Caco-2 (cell line): ENCODE measurements at regions not wholly inside any gene's neighbourhood (a gene's known extent, or its start where the extent isn't known, plus 50 kb on each side); places are given as distances from the start of the nearest gene placed in this dataset.

Experiments
- BruUV-seq: library from RNA; stranded (reverse); fragments of 400-500 nt; replicated peaks from 2 replicates; lab custom pipeline; 2021; lab: Mats Ljungman, UMichigan
- CTCF ChIA-PET: fragments of 300-600 bp; sonication (Branson Sonifier 250); formaldehyde crosslinking; loops from one replicate; lab custom pipeline; 2022; ENCODE audit warnings: antibody characterized with exemption; lab: Charles Lee
- POLR2A ChIA-PET: fragments of 300-600 bp; sonication (Branson Sonifier 250); formaldehyde crosslinking; loops from one replicate; lab custom pipeline; 2022; ENCODE audit warnings: antibody characterized with exemption; lab: Charles Lee
- DNase-seq, 2 experiments: peaks; one replicate each; pipeline versions ENCODE4 v3.0.0 to v3.0.0-alpha.2; 2020 to 2022
- H3K27me3 ChIP-seq: replicated peaks from 2 replicates; pipeline ENCODE4 v1.6.0; 2011; ENCODE audit warnings: low read length; ENCODE audit not compliant: control insufficient read depth, insufficient read depth
- H3K36me3 ChIP-seq: 2 replicates; pipeline ENCODE4 v1.5.1; 2011; ENCODE audit warnings: low read length; ENCODE audit not compliant: control insufficient read depth, insufficient read depth
- H3K4me1 ChIP-seq: fragments of 250-450 bp; sonication (Bioruptor Pico); 2 replicates; pipeline ENCODE4 v1.5.1; 2020; ENCODE audit warnings: mild to moderate bottlenecking
- H3K4me3 ChIP-seq: 2 replicates; pipeline ENCODE4 v1.5.1; 2011; ENCODE audit warnings: low read depth, mild to moderate bottlenecking, control low read depth, low read length
- H3K9me3 ChIP-seq: fragments of 250-450 bp; sonication (Bioruptor Pico); 2 replicates; pipeline ENCODE4 v1.5.1; 2020; ENCODE audit warnings: mild to moderate bottlenecking, moderate library complexity
- H3K27ac Mint-ChIP-seq: one replicate; pipeline ENCODE4 v1.8.0; 2022; ENCODE audit warnings: mixed read lengths; ENCODE audit not compliant: unreplicated experiment
- H3K27me3 Mint-ChIP-seq: one replicate; pipeline ENCODE4 v1.8.0; 2022; ENCODE audit warnings: mixed read lengths; ENCODE audit not compliant: insufficient read depth, unreplicated experiment
- H3K36me3 Mint-ChIP-seq: one replicate; pipeline ENCODE4 v1.8.0; 2022; ENCODE audit warnings: mild to moderate bottlenecking, mixed read lengths; ENCODE audit not compliant: insufficient read depth, unreplicated experiment
- H3K4me1 Mint-ChIP-seq: one replicate; pipeline ENCODE4 v1.8.0; 2022; ENCODE audit warnings: low read depth, mixed read lengths; ENCODE audit not compliant: unreplicated experiment
- H3K4me3 Mint-ChIP-seq: one replicate; pipeline ENCODE4 v1.8.0; 2022; ENCODE audit warnings: mild to moderate bottlenecking, moderate library complexity, mixed read lengths; ENCODE audit not compliant: unreplicated experiment
- H3K9me3 Mint-ChIP-seq: one replicate; pipeline ENCODE4 v1.8.0; 2022; ENCODE audit warnings: mixed read lengths; ENCODE audit not compliant: unreplicated experiment
- CTCF ChIP-seq, 2 experiments: fragments of 200-600 bp in 1 of 2; IDR thresholded peaks; 1 replicate in 1 of 2; 2 replicates in 1 of 2; pipeline versions ENCODE4 v1.5.1 to v1.8.0; 2011 to 2022; ENCODE audit warnings: antibody characterized with exemption in 1 of 2, control low read depth in 1 of 2, inconsistent platforms in 1 of 2, low read depth in 1 of 2, low read length in 1 of 2, mild to moderate bottlenecking in 1 of 2, moderate library complexity in 1 of 2; ENCODE audit not compliant: insufficient read depth in 1 of 2, severe bottlenecking in 1 of 2, unreplicated experiment in 1 of 2
- intact Hi-C: fragments of 100-400 bp; cut with micrococcal nuclease; formaldehyde crosslinking; loops from one replicate; pipeline ENCODE4 v1.10.0; 2022; ENCODE audit not compliant: unreplicated experiment

GRCh38 chr1:198032668-198033067 lies 115.5 kb downstream of the LHX9 start:
- no peaks in the 10 kb centered on the region for H3K9me3 ChIP-seq
- H3K27me3 ChIP-seq, result no peaks in the 10 kb centered on the region
- H3K27ac Mint-ChIP-seq, result no peak overlapping the region
- intact Hi-C loops, result no loop called here
- no peaks in the 10 kb centered on the region for H3K9me3 Mint-ChIP-seq
- H3K4me1 ChIP-seq, result no peaks in the 10 kb centered on the region
- no peaks in the 10 kb centered on the region for H3K36me3 ChIP-seq
- H3K4me1 Mint-ChIP-seq, result no peaks in the 10 kb centered on the region
- no peak for TF ChIP-seq CTCF (IDR thresholded peaks at IDR 0.05; ENCODE audit: insufficient read depth in 1 of 2, low read depth in 1 of 2, low read length in 1 of 2, severe bottlenecking in 1 of 2, unreplicated experiment in 1 of 2)
- DNase-seq, result no peak
- no peak overlapping the region for H3K4me3 ChIP-seq
- H3K4me3 Mint-ChIP-seq, result no peak overlapping the region
- POLR2A ChIA-PET, result no interaction called here
- no peaks in the 10 kb centered on the region for H3K36me3 Mint-ChIP-seq
- no TSS peak for BruUV-seq
- CTCF ChIA-PET, result no interaction called here
- no peaks in the 10 kb centered on the region for H3K27me3 Mint-ChIP-seq

- intact Hi-C loops, result no loop called here
Observed at GRCh38 chr1:198040880-198041279, 115.9 kb upstream of the NEK7 start.

GRCh38 chr1:198042168-198042567 lies 114.6 kb upstream of the NEK7 start:
- no peak for TF ChIP-seq CTCF (IDR thresholded peaks at IDR 0.05; ENCODE audit: insufficient read depth in 1 of 2, low read depth in 1 of 2, low read length in 1 of 2, severe bottlenecking in 1 of 2, unreplicated experiment in 1 of 2)
- no peaks in the 10 kb centered on the region for H3K9me3 Mint-ChIP-seq
- no peaks in the 10 kb centered on the region for H3K36me3 ChIP-seq
- POLR2A ChIA-PET, result no interaction called here
- no TSS peak for BruUV-seq
- no peaks in the 10 kb centered on the region for H3K27me3 Mint-ChIP-seq
- intact Hi-C loops, result no loop called here
- no peaks in the 10 kb centered on the region for H3K4me1 ChIP-seq
- CTCF ChIA-PET, result no interaction called here
- no peaks in the 10 kb centered on the region for H3K9me3 ChIP-seq
- no peak overlapping the region for H3K27ac Mint-ChIP-seq
- H3K27me3 ChIP-seq, result no peaks in the 10 kb centered on the region
- H3K36me3 Mint-ChIP-seq, result no peaks in the 10 kb centered on the region
- H3K4me3 ChIP-seq, result no peak overlapping the region
- H3K4me3 Mint-ChIP-seq, result no peak overlapping the region
- H3K4me1 Mint-ChIP-seq, result no peaks in the 10 kb centered on the region
- no peak for DNase-seq

More at GRCh38 chr1:198040880-198041279, 115.9 kb upstream of the NEK7 start:
- H3K36me3 ChIP-seq, result no peaks in the 10 kb centered on the region
- H3K4me3 Mint-ChIP-seq, result no peak overlapping the region
- H3K4me1 Mint-ChIP-seq, result no peaks in the 10 kb centered on the region
- H3K27me3 ChIP-seq, result no peaks in the 10 kb centered on the region
- no TSS peak for BruUV-seq
- ChIA-PET CTCF (no interaction called here), POLR2A (no interaction called here)
- no peak for DNase-seq
- H3K4me3 ChIP-seq, result no peak overlapping the region
- H3K27me3 Mint-ChIP-seq, result no peaks in the 10 kb centered on the region
- no peaks in the 10 kb centered on the region for H3K9me3 Mint-ChIP-seq
- no peaks in the 10 kb centered on the region for H3K36me3 Mint-ChIP-seq
- H3K4me1 ChIP-seq, result no peaks in the 10 kb centered on the region
- H3K9me3 ChIP-seq, result no peaks in the 10 kb centered on the region
- H3K27ac Mint-ChIP-seq, result no peak overlapping the region
- TF ChIP-seq CTCF (IDR thresholded peaks at IDR 0.05; ENCODE audit: insufficient read depth in 1 of 2, low read depth in 1 of 2, low read length in 1 of 2, severe bottlenecking in 1 of 2, unreplicated experiment in 1 of 2), result no peak
